ENCODE measurements at regions not wholly inside any gene's neighbourhood (a gene's known extent, or its start where the extent isn't known, plus 50 kb on each side); places are given as distances from the start of the nearest gene placed in this dataset.

DNA sequence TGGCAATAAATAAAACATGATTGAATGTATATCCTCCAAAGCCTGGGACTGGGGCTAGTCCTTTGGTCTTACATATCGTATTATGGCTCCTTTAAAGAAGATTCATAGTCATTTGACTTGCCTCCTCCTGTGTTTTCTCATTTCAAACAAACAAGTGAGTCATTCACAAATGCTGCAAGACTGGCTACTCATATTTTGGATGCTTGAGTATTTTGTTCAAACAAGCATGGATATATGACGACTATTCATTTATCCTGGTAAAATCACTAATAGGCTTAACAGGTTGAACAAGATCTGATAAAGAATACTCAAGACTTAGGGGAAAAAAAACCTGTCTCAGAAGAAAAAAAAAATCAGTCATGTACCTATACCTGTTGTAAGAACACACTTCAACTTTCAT lies 111.1 kb upstream of the CCDC28A start:
- TF ChIP-seq ZNF692 (tag by site-specific recombination; IDR thresholded peaks at IDR 0.05) (no peak), ZBTB1 (tag by site-specific recombination; IDR thresholded peaks at IDR 0.05) (no peak), PBX3 (CRISPR knock-in tag; IDR thresholded peaks at IDR 0.05) (no peak), ZNF354C (tag by site-specific recombination; IDR thresholded peaks at IDR 0.05; ENCODE audit: borderline replicate concordance, low read depth) (no peak), GLI4 (tag by site-specific recombination; IDR thresholded peaks at IDR 0.05) (no peak), ZNF169 (tag by site-specific recombination; IDR thresholded peaks at IDR 0.05) (no peak), CTCF (tag by site-specific recombination; IDR thresholded peaks at IDR 0.05) (no peak), PRDM10 (tag by site-specific recombination; IDR thresholded peaks at IDR 0.05) (no peak), ZBTB20 (tag by site-specific recombination; IDR thresholded peaks at IDR 0.05) (no peak)
- TF ChIP-seq, protein P1, sequence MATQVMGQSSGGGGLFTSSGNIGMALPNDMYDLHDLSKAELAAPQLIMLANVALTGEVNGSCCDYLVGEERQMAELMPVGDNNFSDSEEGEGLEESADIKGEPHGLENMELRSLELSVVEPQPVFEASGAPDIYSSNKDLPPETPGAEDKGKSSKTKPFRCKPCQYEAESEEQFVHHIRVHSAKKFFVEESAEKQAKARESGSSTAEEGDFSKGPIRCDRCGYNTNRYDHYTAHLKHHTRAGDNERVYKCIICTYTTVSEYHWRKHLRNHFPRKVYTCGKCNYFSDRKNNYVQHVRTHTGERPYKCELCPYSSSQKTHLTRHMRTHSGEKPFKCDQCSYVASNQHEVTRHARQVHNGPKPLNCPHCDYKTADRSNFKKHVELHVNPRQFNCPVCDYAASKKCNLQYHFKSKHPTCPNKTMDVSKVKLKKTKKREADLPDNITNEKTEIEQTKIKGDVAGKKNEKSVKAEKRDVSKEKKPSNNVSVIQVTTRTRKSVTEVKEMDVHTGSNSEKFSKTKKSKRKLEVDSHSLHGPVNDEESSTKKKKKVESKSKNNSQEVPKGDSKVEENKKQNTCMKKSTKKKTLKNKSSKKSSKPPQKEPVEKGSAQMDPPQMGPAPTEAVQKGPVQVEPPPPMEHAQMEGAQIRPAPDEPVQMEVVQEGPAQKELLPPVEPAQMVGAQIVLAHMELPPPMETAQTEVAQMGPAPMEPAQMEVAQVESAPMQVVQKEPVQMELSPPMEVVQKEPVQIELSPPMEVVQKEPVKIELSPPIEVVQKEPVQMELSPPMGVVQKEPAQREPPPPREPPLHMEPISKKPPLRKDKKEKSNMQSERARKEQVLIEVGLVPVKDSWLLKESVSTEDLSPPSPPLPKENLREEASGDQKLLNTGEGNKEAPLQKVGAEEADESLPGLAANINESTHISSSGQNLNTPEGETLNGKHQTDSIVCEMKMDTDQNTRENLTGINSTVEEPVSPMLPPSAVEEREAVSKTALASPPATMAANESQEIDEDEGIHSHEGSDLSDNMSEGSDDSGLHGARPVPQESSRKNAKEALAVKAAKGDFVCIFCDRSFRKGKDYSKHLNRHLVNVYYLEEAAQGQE (tag by site-specific recombination; IDR thresholded peaks at IDR 0.05): no peak

All from HEK293 (cell line).